Smooth muscle cell (in vitro differentiated cells): ENCODE measurements at regions not wholly inside any gene's neighbourhood (a gene's known extent, or its start where the extent isn't known, plus 50 kb on each side); places are given as distances from the start of the nearest gene placed in this dataset.

Source experiments
- DNase-seq: peaks from one replicate; lab custom pipeline; 2025; ENCODE audit not compliant: unreplicated experiment; lab: John Stamatoyannopoulos, UW
- H2AFZ ChIP-seq: fragments of 200-600 bp; sonication (generic); 2 replicates; pipeline ENCODE4 v1.6.0; 2016; ENCODE audit warnings: antibody characterized with exemption, low read depth, mild to moderate bottlenecking
- H3F3A ChIP-seq: fragments of 200-600 bp; sonication (generic); 2 replicates; pipeline ENCODE4 v1.6.0; 2017; ENCODE audit warnings: antibody characterized with exemption, low read depth
- H3K27ac ChIP-seq: fragments of 200-600 bp; sonication (generic); 2 replicates; pipeline ENCODE4 v1.5.1; 2016; ENCODE audit warnings: low read depth, mild to moderate bottlenecking
- H3K27me3 ChIP-seq: fragments of 200-600 bp; sonication (generic); 2 replicates; pipeline ENCODE4 v1.6.1; 2016; ENCODE audit warnings: low read depth, mild to moderate bottlenecking
- H3K36me3 ChIP-seq: fragments of 200-600 bp; sonication (generic); 2 replicates; pipeline ENCODE4 v1.5.1; 2016; ENCODE audit warnings: low read depth
- H3K4me1 ChIP-seq: fragments of 200-600 bp; sonication (generic); 2 replicates; pipeline ENCODE4 v1.5.1; 2016; ENCODE audit warnings: low read depth
- H3K4me2 ChIP-seq: fragments of 200-600 bp; sonication (generic); 2 replicates; pipeline ENCODE4 v1.6.0; 2016; ENCODE audit warnings: mild to moderate bottlenecking
- H3K4me3 ChIP-seq: fragments of 200-600 bp; sonication (generic); 2 replicates; pipeline ENCODE4 v1.5.1; 2016; ENCODE audit warnings: mild to moderate bottlenecking
- H3K79me2 ChIP-seq: fragments of 200-600 bp; sonication (generic); 2 replicates; pipeline ENCODE4 v1.6.0; 2016; ENCODE audit warnings: low read depth, mild to moderate bottlenecking
- H3K9ac ChIP-seq: fragments of 200-600 bp; sonication (generic); 2 replicates; pipeline ENCODE4 v1.6.0; 2016; ENCODE audit warnings: low read depth
- H3K9me3 ChIP-seq: fragments of 200-600 bp; sonication (generic); replicated peaks from 2 replicates; pipeline ENCODE4 v1.5.1; 2016; ENCODE audit warnings: low read depth
- H4K20me1 ChIP-seq: fragments of 200-600 bp; sonication (generic); 2 replicates; pipeline ENCODE4 v1.6.0; 2016; ENCODE audit warnings: low read depth
- WGBS: methylation state at CpG from one replicate; pipeline ENCODE4 v1.1.7; 2016; ENCODE audit warnings: low lambda C conversion rate; 5-methylcytosine and 5-hydroxymethylcytosine counted together
- TF ChIP-seq, protein P1 (sequence below): fragments of 200-600 bp; sonication (generic); IDR thresholded peaks from 2 replicates; pipeline ENCODE4 v1.5.1; 2017; ENCODE audit warnings: borderline replicate concordance, mild to moderate bottlenecking, antibody characterized with exemption; ENCODE audit not compliant: insufficient read depth, poor library complexity, severe bottlenecking

DNA sequence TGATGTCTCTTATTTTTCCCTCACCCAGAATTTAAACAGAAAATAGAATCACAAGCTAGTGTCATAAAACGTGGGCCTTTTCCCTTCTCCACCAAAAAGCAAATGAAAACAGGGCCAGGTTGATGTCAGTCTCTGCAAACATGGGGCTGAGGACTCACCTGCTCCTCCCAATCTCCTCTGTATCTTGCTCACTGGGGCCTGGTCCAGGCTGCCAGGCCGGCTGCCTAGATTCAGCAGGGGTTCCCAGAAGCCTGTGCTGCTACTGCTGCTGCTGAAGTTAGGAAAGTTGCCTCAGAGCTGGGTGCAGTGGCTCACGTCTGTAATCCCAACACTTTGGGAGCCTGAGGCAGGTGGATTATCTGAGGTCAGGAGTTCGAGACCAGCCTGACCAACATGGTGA lies 84.3 kb downstream of the PCDH1 start:
- Histone ChIP-seq H3K79me2 (no peaks in the 10 kb centered on the region), H3K36me3 (no peaks in the 10 kb centered on the region), H3K4me1 (no peaks in the 10 kb centered on the region), H3K4me2 (no peak overlapping the region), H2AFZ (no peak overlapping the region), H3K9ac (no peak overlapping the region), H3K4me3 (no peak overlapping the region), H4K20me1 (no peaks in the 10 kb centered on the region), H3K27ac (no peak overlapping the region), H3K9me3 (no peaks in the 10 kb centered on the region), H3F3A (no peaks in the 10 kb centered on the region), H3K27me3 (peaks cover 9% of the 10 kb centered on the region)
- no peak for DNase-seq
- 67% methylated on average over 4 of the region's 4 CpGs for WGBS
- TF ChIP-seq, protein P1, sequence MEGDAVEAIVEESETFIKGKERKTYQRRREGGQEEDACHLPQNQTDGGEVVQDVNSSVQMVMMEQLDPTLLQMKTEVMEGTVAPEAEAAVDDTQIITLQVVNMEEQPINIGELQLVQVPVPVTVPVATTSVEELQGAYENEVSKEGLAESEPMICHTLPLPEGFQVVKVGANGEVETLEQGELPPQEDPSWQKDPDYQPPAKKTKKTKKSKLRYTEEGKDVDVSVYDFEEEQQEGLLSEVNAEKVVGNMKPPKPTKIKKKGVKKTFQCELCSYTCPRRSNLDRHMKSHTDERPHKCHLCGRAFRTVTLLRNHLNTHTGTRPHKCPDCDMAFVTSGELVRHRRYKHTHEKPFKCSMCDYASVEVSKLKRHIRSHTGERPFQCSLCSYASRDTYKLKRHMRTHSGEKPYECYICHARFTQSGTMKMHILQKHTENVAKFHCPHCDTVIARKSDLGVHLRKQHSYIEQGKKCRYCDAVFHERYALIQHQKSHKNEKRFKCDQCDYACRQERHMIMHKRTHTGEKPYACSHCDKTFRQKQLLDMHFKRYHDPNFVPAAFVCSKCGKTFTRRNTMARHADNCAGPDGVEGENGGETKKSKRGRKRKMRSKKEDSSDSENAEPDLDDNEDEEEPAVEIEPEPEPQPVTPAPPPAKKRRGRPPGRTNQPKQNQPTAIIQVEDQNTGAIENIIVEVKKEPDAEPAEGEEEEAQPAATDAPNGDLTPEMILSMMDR: no peak

DNA sequence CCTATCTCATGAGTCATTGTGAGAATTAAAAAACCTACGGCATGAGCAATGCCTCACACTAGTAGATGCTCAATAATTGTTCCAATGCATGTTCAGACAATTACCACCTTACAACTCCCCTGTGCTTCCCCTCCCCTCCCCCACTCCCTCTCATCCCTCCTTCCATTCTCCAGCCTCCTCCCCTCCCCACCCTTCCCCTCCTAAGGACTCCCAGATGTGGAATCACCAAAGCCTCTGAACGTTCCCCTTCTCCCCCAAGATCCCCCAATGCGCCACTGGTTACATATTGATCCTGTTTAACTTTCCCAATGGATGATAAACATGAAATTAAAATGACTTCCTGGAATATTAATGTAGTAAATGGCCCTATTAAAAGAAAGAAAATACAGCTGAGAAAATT lies 84.8 kb downstream of the PCDH1 start:
- Histone ChIP-seq H4K20me1 (no peaks in the 10 kb centered on the region), H3K9ac (no peak overlapping the region), H3K4me2 (no peak overlapping the region), H3K27me3 (peaks cover 11% of the 10 kb centered on the region), H3K4me3 (no peak overlapping the region), H2AFZ (no peak overlapping the region), H3K79me2 (no peaks in the 10 kb centered on the region), H3K9me3 (no peaks in the 10 kb centered on the region), H3K36me3 (no peaks in the 10 kb centered on the region), H3K27ac (no peak overlapping the region), H3K4me1 (no peaks in the 10 kb centered on the region), H3F3A (no peaks in the 10 kb centered on the region)
- TF ChIP-seq, protein P1: no peak
- DNase-seq: no peak
- 80% methylated on average over 3 of the region's 3 CpGs for WGBS

DNA sequence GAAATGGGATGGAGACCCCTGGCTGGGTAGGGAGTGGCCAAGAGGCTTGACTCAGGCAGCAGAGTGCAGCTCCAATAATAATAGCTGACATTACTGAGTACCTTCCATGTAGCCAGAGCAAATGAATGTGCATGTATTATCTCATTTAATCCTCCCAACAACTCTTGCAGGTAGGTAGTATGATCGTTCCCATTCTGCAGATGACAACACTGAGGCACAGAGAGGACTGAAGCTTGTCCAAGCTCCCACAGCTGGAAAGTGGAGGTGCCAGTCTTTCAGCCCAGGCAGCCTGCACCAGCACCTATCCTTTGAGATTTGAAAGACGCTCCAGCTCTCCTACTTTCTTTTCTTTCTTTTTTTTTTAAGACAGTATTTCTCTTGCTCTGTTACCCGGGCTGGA lies 87.6 kb downstream of the PCDH1 start:
- Histone ChIP-seq H3K27ac (no peak overlapping the region), H4K20me1 (no peaks in the 10 kb centered on the region), H3K79me2 (no peaks in the 10 kb centered on the region), H3K4me3 (no peak overlapping the region), H3F3A (no peaks in the 10 kb centered on the region), H3K4me2 (no peak overlapping the region), H3K9me3 (no peaks in the 10 kb centered on the region), H3K27me3 (peaks cover 13% of the 10 kb centered on the region), H3K36me3 (no peaks in the 10 kb centered on the region), H3K9ac (no peak overlapping the region), H3K4me1 (no peaks in the 10 kb centered on the region), H2AFZ (no peak overlapping the region)
- no peak for DNase-seq
- WGBS: 90% methylated on average over 3 of the region's 3 CpGs
- TF ChIP-seq, protein P1: no peak

DNA sequence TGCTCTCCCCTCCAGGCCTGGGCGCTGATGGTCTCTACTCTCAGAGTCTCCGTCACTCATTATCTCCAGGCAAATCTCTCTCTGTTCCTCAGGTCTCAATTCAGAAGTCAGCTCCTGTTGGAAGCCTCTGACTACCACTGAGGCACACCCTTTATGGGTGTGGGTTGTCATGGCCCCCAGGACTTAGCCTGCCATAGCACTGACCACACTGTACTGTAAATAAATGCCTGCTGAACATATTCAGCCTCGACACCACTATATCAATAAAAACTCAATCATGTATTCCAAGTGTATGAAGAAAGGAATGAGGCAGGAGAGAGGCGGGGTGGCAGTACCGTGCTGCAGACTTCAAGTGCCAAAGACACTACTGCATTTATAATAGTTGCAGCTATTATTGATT lies 88.9 kb downstream of the PCDH1 start:
- TF ChIP-seq, protein P1: no peak
- H3K9ac ChIP-seq: no peak overlapping the region
- WGBS: 90% methylated on average over 5 of the region's 5 CpGs
- H3K4me3 ChIP-seq: no peak overlapping the region
- no peaks in the 10 kb centered on the region for H3F3A ChIP-seq
- H3K9me3 ChIP-seq: no peaks in the 10 kb centered on the region
- H4K20me1 ChIP-seq: no peaks in the 10 kb centered on the region
- no peak overlapping the region for H2AFZ ChIP-seq
- H3K4me1 ChIP-seq: no peaks in the 10 kb centered on the region
- H3K4me2 ChIP-seq: no peak overlapping the region
- H3K27me3 ChIP-seq: peaks cover 13% of the 10 kb centered on the region
- H3K79me2 ChIP-seq: no peaks in the 10 kb centered on the region
- H3K27ac ChIP-seq: no peak overlapping the region
- H3K36me3 ChIP-seq: no peaks in the 10 kb centered on the region
- no peak for DNase-seq
